ENCODE measurements at regions not wholly inside any gene's neighbourhood (a gene's known extent, or its start where the extent isn't known, plus 50 kb on each side); places are given as distances from the start of the nearest gene placed in this dataset.

- TF ChIP-seq CTCF (IDR thresholded peaks at IDR 0.05): no peak
- TF ChIP-seq POLR2A (IDR thresholded peaks at IDR 0.05): no peak
Measured at GRCh38 chr1:30404341-30404740, 319.0 kb downstream of the MATN1 start.

Data from thyroid gland (tissue), 4 donors.